Trophoblast cell (in vitro differentiated cells and primary cell): ENCODE measurements at regions not wholly inside any gene's neighbourhood (a gene's known extent, or its start where the extent isn't known, plus 50 kb on each side); places are given as distances from the start of the nearest gene placed in this dataset.

Source experiments
- DNase-seq, 2 donors: peaks; one replicate each; pipeline ENCODE4 v3.0.0-alpha.2; 2016
- H2AFZ ChIP-seq: 2 replicates; pipeline ENCODE4 v1.6.1; 2013; ENCODE audit warnings: low read length, moderate library complexity, mild to moderate bottlenecking; ENCODE audit not compliant: insufficient read depth, poor library complexity
- H2AK5ac ChIP-seq: 2 replicates; pipeline ENCODE4 v1.6.1; 2013; ENCODE audit warnings: mild to moderate bottlenecking, low read length
- H2BK120ac ChIP-seq: 2 replicates; pipeline ENCODE4 v1.6.1; 2013; ENCODE audit warnings: low read length, mild to moderate bottlenecking, moderate library complexity; ENCODE audit not compliant: insufficient read depth, poor library complexity
- H2BK12ac ChIP-seq: 2 replicates; pipeline ENCODE4 v1.6.1; 2013; ENCODE audit warnings: mild to moderate bottlenecking, low read length, moderate library complexity
- H2BK5ac ChIP-seq: 2 replicates; pipeline ENCODE4 v1.6.1; 2013; ENCODE audit warnings: low read length, low read depth, moderate library complexity, mild to moderate bottlenecking; ENCODE audit not compliant: poor library complexity
- H3K14ac ChIP-seq: 2 replicates; pipeline ENCODE4 v1.6.1; 2013; ENCODE audit warnings: mild to moderate bottlenecking, low read length
- H3K18ac ChIP-seq: 2 replicates; pipeline ENCODE4 v1.6.1; 2013; ENCODE audit warnings: mild to moderate bottlenecking, low read length
- H3K23ac ChIP-seq: 2 replicates; pipeline ENCODE4 v1.6.1; 2013; ENCODE audit warnings: low read length
- H3K27ac ChIP-seq: 2 replicates; pipeline ENCODE4 v1.5.1; 2013; ENCODE audit warnings: low read depth, mild to moderate bottlenecking, inconsistent platforms, low read length, moderate library complexity
- H3K27me3 ChIP-seq: 2 replicates; pipeline ENCODE4 v1.6.1; 2013; ENCODE audit warnings: inconsistent platforms, mild to moderate bottlenecking, low read length, moderate library complexity; ENCODE audit not compliant: insufficient read depth
- H3K36me3 ChIP-seq, 2 experiments: 1 replicate in 1 of 2; 2 replicates in 1 of 2; pipeline ENCODE4 v1.6.1; 2013; ENCODE audit warnings: low read length in 2 of 2, mild to moderate bottlenecking in 2 of 2, moderate library complexity in 1 of 2; ENCODE audit not compliant: insufficient read depth in 2 of 2, control insufficient read depth in 1 of 2
- H3K4ac ChIP-seq: 2 replicates; pipeline ENCODE4 v1.6.1; 2013; ENCODE audit warnings: low read depth, mild to moderate bottlenecking, low read length, moderate library complexity
- H3K4me1 ChIP-seq, 2 experiments: 1 replicate in 1 of 2; 2 replicates in 1 of 2; pipeline ENCODE4 v1.6.1; 2013; ENCODE audit warnings: low read length in 2 of 2, mild to moderate bottlenecking in 2 of 2, moderate library complexity in 1 of 2; ENCODE audit not compliant: insufficient read depth in 2 of 2, control insufficient read depth in 1 of 2
- H3K4me2 ChIP-seq: 2 replicates; pipeline ENCODE4 v1.6.1; 2013; ENCODE audit warnings: inconsistent platforms, mild to moderate bottlenecking, low read length, moderate library complexity
- H3K4me3 ChIP-seq: 2 replicates; pipeline ENCODE4 v1.5.1; 2013; ENCODE audit warnings: mild to moderate bottlenecking, low read depth, low read length, inconsistent platforms
- H3K79me1 ChIP-seq: one replicate; pipeline ENCODE4 v1.6.1; 2013; ENCODE audit warnings: low read length
- H3K79me2 ChIP-seq: 2 replicates; pipeline ENCODE4 v1.6.1; 2013; ENCODE audit warnings: low read length, mild to moderate bottlenecking; ENCODE audit not compliant: control insufficient read depth, insufficient read depth, poor library complexity
- H3K9ac ChIP-seq: 2 replicates; pipeline ENCODE4 v1.6.1; 2013; ENCODE audit warnings: mild to moderate bottlenecking, low read length
- H3K9me3 ChIP-seq: 2 replicates; pipeline ENCODE4 v1.6.1; 2013; ENCODE audit warnings: low read depth, mild to moderate bottlenecking, control low read depth, inconsistent platforms, low read length; ENCODE audit not compliant: insufficient read depth
- H4K12ac ChIP-seq: 2 replicates; pipeline ENCODE4 v1.6.1; 2013; ENCODE audit warnings: low read depth, mild to moderate bottlenecking, low read length, moderate library complexity
- H4K8ac ChIP-seq: 2 replicates; pipeline ENCODE4 v1.6.1; 2013; ENCODE audit warnings: low read depth, mild to moderate bottlenecking, low read length, moderate library complexity
- H4K91ac ChIP-seq: one replicate; pipeline ENCODE4 v1.6.1; 2013; ENCODE audit warnings: low read depth, mild to moderate bottlenecking, low read length, moderate library complexity
- WGBS: extraction: QIAGEN DNeasy Blood & Tissue Kit; methylation state at CpG from one replicate; pipeline ENCODE4 v1.1.7; 2013; ENCODE audit warnings: missing lambda C conversion rate; ENCODE audit not compliant: insufficient read length, insufficient coverage; ENCODE audit errors: extremely low coverage; 5-methylcytosine and 5-hydroxymethylcytosine counted together

DNA sequence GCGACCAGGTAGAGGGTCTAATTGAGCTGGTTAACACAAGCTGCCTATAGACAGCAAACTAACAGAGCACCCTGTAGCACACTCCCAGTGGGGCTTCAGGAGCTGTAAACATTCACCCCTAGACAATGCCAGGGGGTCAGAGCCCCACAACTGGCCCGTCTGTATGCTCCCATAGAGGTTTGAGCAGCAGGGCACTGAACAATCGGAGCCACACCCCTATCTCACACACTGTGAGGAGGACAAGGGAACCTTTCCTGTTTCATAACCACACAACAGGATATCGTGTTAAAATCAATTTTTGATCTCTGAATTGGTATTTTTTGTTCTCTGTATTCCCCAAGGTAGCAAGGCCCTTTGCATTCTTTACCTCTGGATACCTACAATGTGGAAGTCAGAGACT lies 266.1 kb downstream of the SPRY2 start:
- no peak overlapping the region for H3K4me2 ChIP-seq
- no peak for DNase-seq
- no peaks in the 10 kb centered on the region for H3K79me1 ChIP-seq
- no peaks in the 10 kb centered on the region for H3K79me2 ChIP-seq
- WGBS: no CpG with 5 or more reads among the region's 4 CpGs
- H3K27ac ChIP-seq: no peak overlapping the region
- no peak overlapping the region for H3K14ac ChIP-seq
- H4K91ac ChIP-seq: no peak overlapping the region
- H2AK5ac ChIP-seq: no peak overlapping the region
- H3K4ac ChIP-seq: no peak overlapping the region
- no peak overlapping the region for H3K9ac ChIP-seq
- no peak overlapping the region for H2BK120ac ChIP-seq
- H3K18ac ChIP-seq: no peak overlapping the region
- peaks cover 1% of the 10 kb centered on the region for H3K9me3 ChIP-seq
- no peaks in the 10 kb centered on the region for H3K27me3 ChIP-seq
- H3K23ac ChIP-seq: no peak overlapping the region
- no peak overlapping the region for H2AFZ ChIP-seq
- H4K12ac ChIP-seq: no peak overlapping the region
- H3K4me3 ChIP-seq: no peak overlapping the region
- H2BK5ac ChIP-seq: no peak overlapping the region
- H2BK12ac ChIP-seq: no peak overlapping the region
- no peak overlapping the region for H4K8ac ChIP-seq
- no peaks in the 10 kb centered on the region for H3K36me3 ChIP-seq
- H3K4me1 ChIP-seq: peaks cover 3 to 4% of the 10 kb centered on the region in 2 experiments

GRCh38 chr13:80074143-80074752 lies 266.7 kb downstream of the SPRY2 start:
- H2BK12ac ChIP-seq: no peak overlapping the region
- H3K4ac ChIP-seq: no peak overlapping the region
- H2BK5ac ChIP-seq: no peak overlapping the region
- no peaks in the 10 kb centered on the region for H3K27me3 ChIP-seq
- H3K4me2 ChIP-seq: no peak overlapping the region
- no peak overlapping the region for H3K14ac ChIP-seq
- H2BK120ac ChIP-seq: no peak overlapping the region
- peaks cover 3 to 4% of the 10 kb centered on the region in 2 experiments for H3K4me1 ChIP-seq
- no peak overlapping the region for H3K18ac ChIP-seq
- no peak overlapping the region for H3K4me3 ChIP-seq
- H3K36me3 ChIP-seq: no peaks in the 10 kb centered on the region
- no peaks in the 10 kb centered on the region for H3K79me1 ChIP-seq
- no peak for DNase-seq
- no peak overlapping the region for H2AFZ ChIP-seq
- H2AK5ac ChIP-seq: no peak overlapping the region
- no peak overlapping the region for H4K91ac ChIP-seq
- no CpG with 5 or more reads among the region's 13 CpGs for WGBS
- no peak overlapping the region for H4K8ac ChIP-seq
- peaks cover 1% of the 10 kb centered on the region for H3K9me3 ChIP-seq
- no peak overlapping the region for H3K23ac ChIP-seq
- H4K12ac ChIP-seq: no peak overlapping the region
- no peak overlapping the region for H3K27ac ChIP-seq
- H3K79me2 ChIP-seq: no peaks in the 10 kb centered on the region
- no peak overlapping the region for H3K9ac ChIP-seq

DNA sequence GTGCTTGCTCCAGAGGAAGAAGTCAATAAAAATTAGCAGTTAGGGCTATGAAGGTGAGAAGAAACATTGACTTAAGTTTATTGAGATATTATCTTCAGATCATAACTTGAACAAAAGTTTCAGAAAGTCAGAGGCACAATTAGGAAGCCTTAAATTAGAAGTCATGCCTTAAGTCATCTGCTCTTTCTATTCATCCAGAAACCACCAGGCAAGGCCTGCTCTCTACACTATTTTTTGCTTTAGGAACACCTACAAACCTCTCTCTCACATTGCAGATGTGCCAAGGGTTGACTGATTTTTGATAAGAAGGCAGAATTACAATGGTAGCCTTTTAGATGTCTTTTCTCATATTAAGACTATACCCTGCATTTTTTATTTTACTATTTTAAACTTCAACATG lies 268.7 kb downstream of the SPRY2 start:
- no peak overlapping the region for H2BK12ac ChIP-seq
- H3K4me2 ChIP-seq: no peak overlapping the region
- H2BK5ac ChIP-seq: no peak overlapping the region
- H4K12ac ChIP-seq: no peak overlapping the region
- peaks cover 3 to 4% of the 10 kb centered on the region in 2 experiments for H3K4me1 ChIP-seq
- H3K14ac ChIP-seq: no peak overlapping the region
- no peak overlapping the region for H3K9ac ChIP-seq
- no peaks in the 10 kb centered on the region for H3K27me3 ChIP-seq
- no peak overlapping the region for H3K4ac ChIP-seq
- no peak overlapping the region for H4K8ac ChIP-seq
- H3K18ac ChIP-seq: no peak overlapping the region
- H2BK120ac ChIP-seq: no peak overlapping the region
- no peak overlapping the region for H3K27ac ChIP-seq
- no peak overlapping the region for H2AK5ac ChIP-seq
- DNase-seq: no peak
- no peaks in the 10 kb centered on the region for H3K36me3 ChIP-seq
- H3K4me3 ChIP-seq: no peak overlapping the region
- peaks cover 1% of the 10 kb centered on the region for H3K9me3 ChIP-seq
- no peaks in the 10 kb centered on the region for H3K79me1 ChIP-seq
- H4K91ac ChIP-seq: no peak overlapping the region
- H2AFZ ChIP-seq: no peak overlapping the region
- H3K79me2 ChIP-seq: no peaks in the 10 kb centered on the region
- H3K23ac ChIP-seq: no peak overlapping the region

GRCh38 chr13:80070024-80070703 lies 270.8 kb downstream of the SPRY2 start:
- Histone ChIP-seq H4K91ac (no peak overlapping the region), H3K14ac (no peak overlapping the region), H4K12ac (no peak overlapping the region), H3K4ac (no peak overlapping the region), H3K18ac (no peak overlapping the region), H2BK5ac (no peak overlapping the region), H3K4me3 (peak overlapping the region; percentile 7), H3K79me2 (no peaks in the 10 kb centered on the region), H3K27me3 (no peaks in the 10 kb centered on the region), H4K8ac (no peak overlapping the region), H3K4me2 (no peak overlapping the region), H2AFZ (no peak overlapping the region), H3K27ac (no peak overlapping the region), H3K79me1 (no peaks in the 10 kb centered on the region), H3K4me1 (peaks cover 3 to 4% of the 10 kb centered on the region in 2 experiments), H2AK5ac (no peak overlapping the region), H2BK12ac (no peak overlapping the region), H3K9ac (no peak overlapping the region), H3K9me3 (peaks cover 1% of the 10 kb centered on the region), H3K23ac (no peak overlapping the region), H2BK120ac (no peak overlapping the region), H3K36me3 (no peaks in the 10 kb centered on the region)
- no peak for DNase-seq
- WGBS: no CpG with 5 or more reads among the region's 11 CpGs
